Endothelial cell of umbilical vein (primary cell): ENCODE measurements at regions not wholly inside any gene's neighbourhood (a gene's known extent, or its start where the extent isn't known, plus 50 kb on each side); places are given as distances from the start of the nearest gene placed in this dataset.

Experiments
- BruUV-seq: library from RNA; stranded (reverse); fragments of 400-500 nt; replicated peaks from 2 replicates; lab custom pipeline; 2021; lab: Mats Ljungman, UMichigan
- CTCF ChIA-PET: fragments of 300-600, 350-600 bp; sonication (Branson Sonifier 250); formaldehyde crosslinking; loops from one replicate; lab custom pipeline; 2021; ENCODE audit warnings: antibody characterized with exemption, inconsistent platforms; lab: Charles Lee
- POLR2A ChIA-PET: fragments of 300-600, 350-600 bp; sonication (Branson Sonifier 250); formaldehyde crosslinking; loops from one replicate; lab custom pipeline; 2021; ENCODE audit warnings: antibody characterized with exemption, inconsistent platforms; lab: Charles Lee
- DNase-seq: peaks from one replicate; pipeline ENCODE4 v3.0.0-alpha.2; 2011; ENCODE audit warnings: low read depth, low spot score
- FAIRE-seq: peaks from 2 replicates; lab custom pipeline; 2011; peaks lifted over from hg19 to GRCh38; lab: Jason Lieb, UNC
- H2AFZ ChIP-seq: 2 replicates; pipeline ENCODE4 v1.6.0; 2012; ENCODE audit warnings: low read depth, low read length, control low read depth, inconsistent platforms
- H3K27ac ChIP-seq: 2 replicates; pipeline ENCODE4 v1.5.1; 2011; ENCODE audit warnings: low read depth, mild to moderate bottlenecking, control low read depth, low read length, moderate library complexity; ENCODE audit not compliant: insufficient read depth
- H3K27me3 ChIP-seq, 2 experiments: 2 replicates each; pipeline versions ENCODE4 v1.6.0 to v1.6.1; 2011; ENCODE audit warnings: low read length in 2 of 2, mixed read lengths in 1 of 2; ENCODE audit not compliant: control insufficient read depth in 2 of 2, insufficient read depth in 2 of 2
- H3K36me3 ChIP-seq, 2 experiments: 2 replicates in 1 of 2; 3 replicates in 1 of 2; pipeline ENCODE4 v1.5.1; 2011; ENCODE audit warnings: low read length in 2 of 2, mild to moderate bottlenecking in 1 of 2, moderate library complexity in 1 of 2; ENCODE audit not compliant: control insufficient read depth in 2 of 2, insufficient read depth in 2 of 2; ENCODE audit errors: extremely low read depth in 1 of 2
- H3K4me1 ChIP-seq: 3 replicates; pipeline ENCODE4 v1.5.1; 2011; ENCODE audit warnings: mild to moderate bottlenecking, low read length; ENCODE audit not compliant: control insufficient read depth, insufficient read depth; ENCODE audit errors: extremely low read depth
- H3K4me2 ChIP-seq: 2 replicates; pipeline ENCODE4 v1.6.1; 2011; ENCODE audit warnings: low read length, control low read depth, mixed read lengths; ENCODE audit not compliant: insufficient read depth
- H3K4me3 ChIP-seq, 3 experiments: fragments of 200-600 bp in 1 of 3; sonication (generic), shearing (Covaris generic) in 1 of 3; replicated peaks in 1 of 3; 2 replicates each; pipeline ENCODE4 v1.5.1; 2011 to 2016; ENCODE audit warnings: control low read depth in 3 of 3, low read length in 3 of 3, mild to moderate bottlenecking in 2 of 3, inconsistent platforms in 1 of 3, low read depth in 1 of 3, moderate library complexity in 1 of 3; ENCODE audit not compliant: insufficient read depth in 1 of 3
- H3K79me2 ChIP-seq: 2 replicates; pipeline ENCODE4 v1.6.0; 2012; ENCODE audit warnings: low read length, inconsistent platforms; ENCODE audit not compliant: control insufficient read depth, insufficient read depth
- H3K9ac ChIP-seq: replicated peaks from 2 replicates; pipeline ENCODE3; 2011; ENCODE audit warnings: low read length, control low read depth; ENCODE audit not compliant: insufficient read depth; ENCODE audit errors: extremely low read depth
- H3K9me1 ChIP-seq: replicated peaks from 3 replicates; pipeline ENCODE4 v1.6.0; 2011; ENCODE audit warnings: mild to moderate bottlenecking, low read length; ENCODE audit not compliant: control insufficient read depth, insufficient read depth; ENCODE audit errors: extremely low read depth
- H3K9me3 ChIP-seq: replicated peaks from 2 replicates; pipeline ENCODE4 v1.5.1; 2012; ENCODE audit warnings: low read length, inconsistent platforms; ENCODE audit not compliant: control insufficient read depth, insufficient read depth
- H4K20me1 ChIP-seq: replicated peaks from 2 replicates; pipeline ENCODE3; 2011; ENCODE audit warnings: mild to moderate bottlenecking, low read length; ENCODE audit not compliant: control insufficient read depth, insufficient read depth; ENCODE audit errors: extremely low read depth
- EZH2 ChIP-seq: IDR thresholded peaks from 2 replicates; pipeline ENCODE4 v1.6.1; 2012; ENCODE audit warnings: borderline replicate concordance, low read depth, mild to moderate bottlenecking, moderate library complexity, low read length, inconsistent platforms; ENCODE audit not compliant: severe bottlenecking
- FOS ChIP-seq: IDR thresholded peaks from 2 replicates; pipeline ENCODE4 v1.6.1; 2011; ENCODE audit warnings: mild to moderate bottlenecking, low read length, moderate library complexity, borderline replicate concordance; ENCODE audit not compliant: insufficient read depth
- GATA2 ChIP-seq: IDR thresholded peaks from 2 replicates; pipeline ENCODE4 v1.7.0; 2011; ENCODE audit warnings: low read depth, mild to moderate bottlenecking, moderate library complexity, mixed read lengths, low read length; ENCODE audit not compliant: insufficient read length, insufficient read depth
- MYC ChIP-seq: IDR thresholded peaks from one replicate; pipeline ENCODE4 v1.6.1; 2011; ENCODE audit warnings: mild to moderate bottlenecking, low read depth, low read length
- POLR2A ChIP-seq: IDR thresholded peaks from 2 replicates; pipeline ENCODE4 v1.6.1; 2012; ENCODE audit warnings: low read depth, mild to moderate bottlenecking, control low read depth, low read length
- POLR2AphosphoS5 ChIP-seq: IDR thresholded peaks from 2 replicates; pipeline ENCODE4 v1.6.1; 2012; ENCODE audit warnings: low read depth, mild to moderate bottlenecking, control low read depth, low read length, moderate library complexity; ENCODE audit not compliant: insufficient read depth
- dilution Hi-C: fragments of 300-500 bp; cut with MboI; formaldehyde crosslinking; loops from one replicate; pipeline ENCODE4 v1.15.0; 2019; ENCODE audit warnings: low sequenced_read_pairs; ENCODE audit not compliant: extremely low pct_ligation_motif_present
- intact Hi-C: fragments of 100-400 bp; cut with micrococcal nuclease; formaldehyde crosslinking; loops from one replicate; pipeline ENCODE4 v1.10.0; 2022
- TF ChIP-seq, protein P1 (sequence below), 2 donors: IDR thresholded peaks; 1 replicate in 1 of 2; 2 replicates in 1 of 2; pipeline ENCODE4 v1.5.1; 2011; ENCODE audit warnings: low read length in 2 of 2, mild to moderate bottlenecking in 2 of 2, moderate library complexity in 2 of 2, control low read depth in 1 of 2, inconsistent platforms in 1 of 2, low read depth in 1 of 2; ENCODE audit not compliant: insufficient read depth in 1 of 2; ENCODE audit errors: extremely low read depth in 1 of 2
- TF ChIP-seq, protein P2 (sequence below): IDR thresholded peaks from 2 replicates; pipeline ENCODE4 v1.6.1; 2011; ENCODE audit not compliant: insufficient read depth, insufficient read length

DNA sequence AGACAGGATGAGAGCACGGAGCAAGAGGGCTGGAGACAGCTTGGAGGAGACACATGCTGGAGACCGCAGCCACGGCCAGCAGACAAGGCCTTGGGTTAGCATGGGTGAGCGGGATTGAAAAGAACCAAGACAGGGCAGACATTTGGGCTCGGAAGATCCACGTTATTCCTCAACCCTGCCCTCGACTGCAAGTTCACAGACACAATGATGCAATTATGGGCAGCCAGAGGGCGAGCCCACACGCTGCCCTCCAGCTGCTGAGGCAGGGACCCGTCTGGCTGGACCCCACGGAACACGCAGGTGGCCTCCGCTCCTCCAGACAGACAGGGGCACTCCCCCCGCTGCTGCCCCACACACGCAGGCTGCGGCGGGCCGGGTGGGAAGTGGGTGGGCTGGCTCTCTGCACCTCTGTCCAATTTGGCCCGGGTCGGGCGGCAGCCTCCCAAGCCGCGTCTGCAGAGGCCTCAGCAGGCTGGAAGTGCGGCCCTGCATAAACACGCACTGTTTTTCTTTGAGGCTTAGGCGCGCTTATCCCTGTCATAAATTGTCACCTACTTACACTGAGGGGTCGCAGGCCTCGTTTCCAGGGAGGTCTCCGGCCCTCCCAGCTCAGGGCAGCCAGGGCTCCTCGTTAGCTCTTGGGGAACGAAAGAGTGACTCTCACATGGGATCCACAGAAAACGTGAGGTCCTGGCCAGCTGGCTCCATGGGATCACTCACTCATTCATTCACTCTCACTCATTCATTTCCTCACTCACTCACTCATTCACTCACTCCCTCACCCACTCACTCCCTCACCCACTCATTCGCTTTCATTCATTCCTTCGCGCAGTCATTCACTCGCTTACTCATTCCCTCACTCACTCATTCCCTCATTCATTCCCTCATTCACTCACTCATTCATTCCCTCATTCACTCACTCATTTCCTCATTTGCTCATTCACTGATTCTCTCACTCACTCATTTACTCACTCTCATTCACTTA is 303.9 kb downstream of the C16orf95 start:
- H3K79me2 ChIP-seq = no peaks in the 10 kb centered on the region
- FAIRE-seq = no peak
- dilution Hi-C loops (no loop called here), intact Hi-C loops (no loop called here)
- no peak for TF ChIP-seq FOS
- TF ChIP-seq GATA2 = no peak
- TF ChIP-seq POLR2A = no peak
- TF ChIP-seq EZH2 = no peak
- TF ChIP-seq MYC = no peak
- TF ChIP-seq, protein P1, sequence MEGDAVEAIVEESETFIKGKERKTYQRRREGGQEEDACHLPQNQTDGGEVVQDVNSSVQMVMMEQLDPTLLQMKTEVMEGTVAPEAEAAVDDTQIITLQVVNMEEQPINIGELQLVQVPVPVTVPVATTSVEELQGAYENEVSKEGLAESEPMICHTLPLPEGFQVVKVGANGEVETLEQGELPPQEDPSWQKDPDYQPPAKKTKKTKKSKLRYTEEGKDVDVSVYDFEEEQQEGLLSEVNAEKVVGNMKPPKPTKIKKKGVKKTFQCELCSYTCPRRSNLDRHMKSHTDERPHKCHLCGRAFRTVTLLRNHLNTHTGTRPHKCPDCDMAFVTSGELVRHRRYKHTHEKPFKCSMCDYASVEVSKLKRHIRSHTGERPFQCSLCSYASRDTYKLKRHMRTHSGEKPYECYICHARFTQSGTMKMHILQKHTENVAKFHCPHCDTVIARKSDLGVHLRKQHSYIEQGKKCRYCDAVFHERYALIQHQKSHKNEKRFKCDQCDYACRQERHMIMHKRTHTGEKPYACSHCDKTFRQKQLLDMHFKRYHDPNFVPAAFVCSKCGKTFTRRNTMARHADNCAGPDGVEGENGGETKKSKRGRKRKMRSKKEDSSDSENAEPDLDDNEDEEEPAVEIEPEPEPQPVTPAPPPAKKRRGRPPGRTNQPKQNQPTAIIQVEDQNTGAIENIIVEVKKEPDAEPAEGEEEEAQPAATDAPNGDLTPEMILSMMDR (IDR thresholded peaks at IDR 0.05; ENCODE audit: extremely low read depth in 1 of 2, insufficient read depth in 1 of 2, low read depth in 1 of 2, low read length in 2 of 2) = no peak
- TF ChIP-seq POLR2AphosphoS5 = no peak
- TF ChIP-seq, protein P2, sequence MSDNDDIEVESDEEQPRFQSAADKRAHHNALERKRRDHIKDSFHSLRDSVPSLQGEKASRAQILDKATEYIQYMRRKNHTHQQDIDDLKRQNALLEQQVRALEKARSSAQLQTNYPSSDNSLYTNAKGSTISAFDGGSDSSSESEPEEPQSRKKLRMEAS = no peak
- POLR2A ChIA-PET = no interaction called here
- H3K9ac ChIP-seq = no peak overlapping the region
- BruUV-seq = no TSS peak
- no peaks in the 10 kb centered on the region for H3K9me3 ChIP-seq
- H3K4me2 ChIP-seq = no peak overlapping the region
- H3K4me1 ChIP-seq = peaks cover 15% of the 10 kb centered on the region
- H3K4me3 ChIP-seq = no peak overlapping the region
- no peak for DNase-seq
- H3K27me3 ChIP-seq = no peaks in the 10 kb centered on the region
- no peak overlapping the region for H3K27ac ChIP-seq
- no peaks in the 10 kb centered on the region for H3K9me1 ChIP-seq
- H3K36me3 ChIP-seq = no peaks in the 10 kb centered on the region
- CTCF ChIA-PET = no interaction called here
- H2AFZ ChIP-seq = no peak overlapping the region
- H4K20me1 ChIP-seq = no peaks in the 10 kb centered on the region
